ENCODE measurements at regions not wholly inside any gene's neighbourhood (a gene's known extent, or its start where the extent isn't known, plus 50 kb on each side); places are given as distances from the start of the nearest gene placed in this dataset.
"Not testable (repeated sequence)": the region's sequence is repeated elsewhere in the genome, so short reads cannot be mapped to it uniquely, and the experiment has no call there.

- no peak for DNase-seq
These were observed 293.7 kb downstream of the BTBD3 start for GRCh38 chr20:12211361-12211760.

GRCh38 chr20:12217382-12217781 lies 299.7 kb downstream of the BTBD3 start:
- DNase-seq: no peak

GRCh38 chr20:12219798-12220197 lies 302.1 kb downstream of the BTBD3 start:
- DNase-seq: no peak

DNA sequence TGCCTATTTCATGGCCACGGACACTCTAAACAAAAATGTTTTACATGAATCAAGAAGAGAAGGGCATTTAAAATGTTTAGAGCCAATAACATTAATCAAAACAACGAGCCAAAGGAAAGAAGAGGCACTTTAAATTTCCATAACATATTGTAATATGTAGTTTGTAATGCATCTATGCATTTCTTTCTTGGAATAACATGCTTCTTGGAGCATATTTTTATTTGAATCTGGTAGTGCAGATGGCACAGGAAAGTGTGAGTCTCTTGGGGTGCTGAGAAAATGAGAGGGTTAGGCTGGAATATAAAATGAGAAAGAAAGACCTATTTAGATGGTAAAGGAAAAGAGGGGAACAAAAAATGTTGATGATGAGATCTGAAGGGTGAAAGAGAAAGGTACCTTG lies 305.4 kb downstream of the BTBD3 start:
- no peak for DNase-seq

- DNase-seq: no peak
These were observed 308.2 kb downstream of the BTBD3 start for GRCh38 chr20:12225898-12226297.

DNA sequence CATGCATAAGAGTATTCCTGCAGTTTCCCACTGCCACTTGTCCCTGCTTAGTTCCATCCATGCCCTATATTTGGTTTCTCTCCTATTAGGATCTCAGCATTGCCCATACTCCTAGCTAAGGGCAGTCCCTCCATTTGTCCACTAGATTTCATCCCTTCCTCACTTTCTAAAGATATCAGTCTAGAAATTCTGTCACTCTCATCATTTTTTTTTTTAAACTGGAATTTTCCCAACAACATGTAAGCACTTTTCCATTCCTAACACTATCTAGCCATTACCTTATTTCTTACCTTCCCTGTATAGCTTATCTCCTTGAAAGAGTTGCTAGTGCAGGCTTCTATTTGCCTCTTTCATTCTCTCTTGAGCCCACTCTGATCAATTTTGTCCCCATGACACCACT lies 312.2 kb downstream of the BTBD3 start:
- DNase-seq: no peak

DNA sequence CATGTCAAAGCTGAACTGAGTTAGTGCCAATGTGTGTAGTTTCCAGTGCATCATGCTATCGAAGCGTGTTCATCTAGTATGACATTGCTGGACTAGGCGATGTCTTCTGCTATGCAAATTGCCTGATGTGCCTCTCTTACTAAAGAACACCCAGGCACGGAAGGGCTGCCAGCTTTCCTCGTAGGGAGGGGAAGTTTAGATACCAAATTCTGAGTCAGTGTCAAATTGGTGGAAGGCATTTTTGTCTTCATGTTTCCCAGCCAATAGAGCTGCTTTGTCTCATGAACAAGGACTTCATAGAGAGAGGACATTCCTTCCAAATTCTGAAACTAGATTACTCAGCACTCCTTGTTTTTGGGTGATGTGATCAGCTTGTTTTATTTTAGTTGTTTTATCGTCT lies 320.1 kb downstream of the BTBD3 start:
- DNase-seq: no peak

DNA sequence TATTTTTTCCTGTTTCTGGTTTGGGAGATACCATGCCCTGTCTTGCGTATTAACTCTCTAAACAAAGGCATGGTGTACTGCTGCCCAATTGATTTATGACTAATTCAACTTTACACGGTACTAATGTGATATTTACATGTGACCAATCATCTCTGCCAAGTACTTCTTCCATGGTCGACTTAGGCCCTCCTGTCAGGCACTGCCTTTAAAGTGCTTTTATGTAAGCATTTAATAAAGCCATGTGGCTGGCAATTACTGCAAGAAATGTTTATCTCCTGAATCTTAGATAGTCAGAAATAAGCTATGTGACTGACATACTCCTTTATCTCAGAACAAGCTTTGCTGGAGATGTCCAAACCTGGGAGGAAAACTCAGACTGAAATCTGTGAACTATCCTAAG lies 323.4 kb downstream of the BTBD3 start:
- DNase-seq: no peak

- peak; percentile 20 for DNase-seq
These were observed 325.6 kb downstream of the BTBD3 start for GRCh38 chr20:12243327-12243726.

DNA sequence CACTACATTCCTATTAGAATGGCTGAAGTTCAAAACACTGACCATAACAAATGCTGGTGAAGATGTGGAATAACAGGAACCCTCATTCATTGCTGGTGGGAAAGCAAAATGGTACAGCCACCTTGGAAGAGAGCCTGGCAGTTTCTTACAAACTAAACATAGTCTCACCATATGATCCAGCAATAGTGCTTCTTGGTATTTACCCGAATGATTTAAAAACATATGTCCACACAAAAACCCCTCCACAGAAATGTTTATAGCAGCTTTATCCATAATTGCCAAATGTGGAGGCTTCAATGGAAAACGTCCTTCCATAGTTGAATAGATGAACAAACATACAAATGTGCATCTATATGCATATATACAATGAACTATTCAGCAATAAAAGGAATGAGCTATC lies 330.8 kb downstream of the BTBD3 start:
- DNase-seq: no peak

GRCh38 chr20:12250661-12251060 lies 333.0 kb downstream of the BTBD3 start:
- DNase-seq: not testable (repeated sequence)

DNA sequence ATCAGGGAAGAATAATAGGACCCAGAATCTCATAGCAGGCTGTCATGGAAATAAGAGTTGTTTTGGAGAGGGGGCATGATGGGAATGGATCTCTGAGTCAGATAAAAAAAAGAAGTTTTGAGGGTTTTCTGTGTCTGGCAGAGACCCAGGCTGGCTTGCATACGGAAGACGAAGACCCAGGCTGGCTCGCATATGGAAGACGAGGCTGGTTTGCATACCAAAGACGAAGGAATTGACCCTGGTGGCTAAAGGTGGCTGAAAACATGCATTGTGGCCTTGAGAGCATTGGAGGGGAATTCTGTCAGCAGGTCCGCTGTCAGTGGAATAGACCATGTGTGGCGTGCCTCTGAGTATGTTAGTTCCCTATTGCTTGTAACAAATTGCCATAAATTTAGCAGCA lies 335.1 kb downstream of the BTBD3 start:
- DNase-seq: no peak

GRCh38 chr20:12255461-12255970 lies 337.8 kb downstream of the BTBD3 start:
- no peak for DNase-seq

DNA sequence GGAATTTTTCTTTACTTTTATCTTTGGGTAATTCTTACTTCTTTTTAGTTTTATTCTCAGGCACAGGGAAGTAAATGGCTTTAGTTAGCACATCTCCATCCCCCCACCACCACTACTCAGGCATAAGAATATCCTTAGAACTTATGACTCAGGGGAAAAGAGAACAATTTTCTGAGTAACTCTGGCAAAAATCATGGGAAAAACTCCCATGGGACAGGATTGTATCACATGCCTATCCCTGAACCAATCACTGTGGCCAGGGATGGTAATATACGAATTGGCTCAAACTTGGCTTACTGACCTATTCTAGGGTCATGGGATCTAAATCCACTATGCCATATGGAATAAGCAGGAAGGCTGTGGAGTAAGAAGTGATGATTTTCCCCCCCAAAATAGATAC lies 339.1 kb downstream of the BTBD3 start:
- no peak for DNase-seq

- no peak for DNase-seq
These were observed 345.1 kb downstream of the BTBD3 start for GRCh38 chr20:12262747-12263146.

GRCh38 chr20:12264711-12265110 lies 347.0 kb downstream of the BTBD3 start:
- DNase-seq: no peak

- DNase-seq: no peak
These were observed 348.0 kb downstream of the BTBD3 start for GRCh38 chr20:12265662-12266061.

DNA sequence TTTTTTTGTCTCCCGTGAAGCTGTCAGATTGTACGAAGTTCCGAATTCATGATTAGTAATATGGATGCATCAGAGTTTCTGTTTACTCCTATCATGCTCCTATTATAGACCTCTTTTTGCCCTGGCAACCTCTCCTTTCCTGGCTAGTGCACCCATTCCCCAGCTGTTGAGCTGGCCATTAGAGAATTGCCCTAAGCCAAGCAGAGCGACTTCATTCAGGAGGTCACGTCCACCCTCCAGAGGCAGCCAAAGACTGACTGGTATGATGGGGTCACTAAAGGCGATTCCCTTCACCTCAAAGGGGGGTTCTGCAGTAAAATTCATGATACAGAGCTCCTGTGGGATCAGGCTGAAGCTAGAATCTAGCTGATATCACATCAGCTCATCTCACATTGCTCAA lies 351.9 kb downstream of the BTBD3 start:
- DNase-seq: no peak

DNA sequence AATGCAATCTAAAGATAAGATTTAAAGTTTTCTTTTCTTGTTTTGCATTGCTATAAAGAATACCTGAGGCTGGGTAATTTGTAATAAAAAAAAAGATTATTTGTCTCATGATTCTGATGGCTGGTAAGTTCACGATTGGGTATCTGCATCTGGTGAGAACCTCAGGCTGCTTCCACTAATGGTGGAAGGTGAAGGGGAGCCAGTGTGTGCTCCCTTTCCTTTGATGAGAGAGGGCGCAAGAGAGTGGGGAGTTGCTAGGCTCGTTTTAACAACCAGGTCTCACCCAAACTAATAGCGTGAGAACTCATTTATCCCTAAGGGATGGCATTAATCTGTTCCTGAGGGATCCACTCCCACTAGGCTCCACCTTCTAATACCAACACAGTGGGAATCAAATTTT lies 353.2 kb downstream of the BTBD3 start:
- DNase-seq: no peak

GRCh38 chr20:12276011-12276673 lies 358.4 kb downstream of the BTBD3 start:
- no peak for DNase-seq

GRCh38 chr20:12287575-12287974 lies 369.9 kb downstream of the BTBD3 start:
- DNase-seq: no peak

GRCh38 chr20:12289465-12289864 lies 371.8 kb downstream of the BTBD3 start:
- DNase-seq: no peak

DNA sequence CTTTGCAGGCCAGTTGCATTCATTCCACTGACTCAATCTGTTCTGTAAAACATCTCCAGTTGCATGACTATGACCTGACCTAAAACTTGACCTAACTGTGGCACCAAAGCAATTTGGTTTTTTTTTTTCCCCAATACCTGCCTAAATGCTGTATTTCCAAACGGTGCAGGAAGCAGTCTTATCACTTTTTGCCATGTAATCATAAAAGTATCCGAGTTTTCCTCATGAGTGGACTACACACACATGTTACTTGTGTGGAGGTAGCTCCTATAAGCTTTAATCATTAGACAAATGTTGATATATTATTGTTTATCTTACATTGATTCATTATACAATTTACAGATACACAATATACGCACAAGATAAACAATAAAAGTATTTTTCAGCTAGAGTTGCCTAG lies 373.7 kb downstream of the BTBD3 start:
- DNase-seq: no peak

DNA sequence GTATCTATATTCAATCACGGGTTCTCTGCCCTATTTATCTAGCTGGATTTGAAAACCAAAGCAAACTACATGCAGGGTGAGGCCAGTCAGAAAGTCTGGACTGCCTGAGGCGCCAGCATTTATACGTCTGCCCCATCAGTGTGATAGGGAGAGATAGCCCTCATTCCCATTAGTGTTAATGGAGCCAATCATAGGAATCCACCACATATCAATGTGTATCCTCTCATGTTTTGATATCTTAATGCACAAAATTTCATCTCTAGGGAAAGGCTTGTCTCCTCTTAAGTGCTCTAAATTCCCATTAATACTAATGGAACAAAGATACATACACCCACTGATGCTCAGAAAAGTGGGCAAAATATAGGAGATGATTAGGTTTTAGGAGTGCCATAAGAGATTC lies 376.2 kb downstream of the BTBD3 start:
- DNase-seq: no peak

DNA sequence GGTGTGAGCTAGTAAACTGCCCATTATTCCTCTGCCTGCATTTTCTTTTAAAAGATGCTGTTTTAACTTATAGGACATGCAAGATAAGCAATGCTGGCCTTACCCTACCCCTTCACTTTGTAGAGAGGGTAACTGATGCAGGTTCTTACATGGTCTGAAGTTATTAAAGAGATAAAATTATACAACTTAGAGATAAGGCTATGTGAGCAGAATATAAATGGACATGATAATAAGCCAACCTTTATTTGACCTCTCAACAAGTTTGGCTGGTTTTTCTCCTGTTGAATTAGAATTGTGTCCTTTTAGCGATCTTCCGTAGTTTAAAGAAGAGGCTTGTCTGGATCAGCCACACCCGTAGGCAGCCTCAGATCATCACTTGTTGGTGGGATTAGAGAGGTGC lies 377.0 kb downstream of the BTBD3 start:
- DNase-seq: no peak

Data from inflammatory macrophage treated with lipopolysaccharide for 4 hours (primary cell).